OCI-LY1 (cell line): ENCODE measurements at regions not wholly inside any gene's neighbourhood (a gene's known extent, or its start where the extent isn't known, plus 50 kb on each side); places are given as distances from the start of the nearest gene placed in this dataset.

Source experiments
- CTCF ChIP-seq: fragments of 200-600 bp; sonication (generic), shearing (Covaris generic); IDR thresholded peaks from 2 replicates; pipeline ENCODE4 v1.5.1; 2017; ENCODE audit warnings: mild to moderate bottlenecking, antibody characterized with exemption, low read length, moderate library complexity, mixed read lengths
- EZH2 ChIP-seq: fragments of 200-600 bp; sonication (generic), shearing (Covaris generic); IDR thresholded peaks from 2 replicates; pipeline ENCODE4 v1.8.0; 2017; ENCODE audit warnings: borderline replicate concordance, mixed run types, mild to moderate bottlenecking, antibody characterized with exemption, low read length, moderate library complexity, mixed read lengths

- no peak for TF ChIP-seq CTCF
- TF ChIP-seq EZH2, result no peak
These were observed 55.4 kb downstream of the CRPPA start for GRCh38 chr7:16365952-16366351.
